ENCODE measurements at regions not wholly inside any gene's neighbourhood (a gene's known extent, or its start where the extent isn't known, plus 50 kb on each side); places are given as distances from the start of the nearest gene placed in this dataset.

DNA sequence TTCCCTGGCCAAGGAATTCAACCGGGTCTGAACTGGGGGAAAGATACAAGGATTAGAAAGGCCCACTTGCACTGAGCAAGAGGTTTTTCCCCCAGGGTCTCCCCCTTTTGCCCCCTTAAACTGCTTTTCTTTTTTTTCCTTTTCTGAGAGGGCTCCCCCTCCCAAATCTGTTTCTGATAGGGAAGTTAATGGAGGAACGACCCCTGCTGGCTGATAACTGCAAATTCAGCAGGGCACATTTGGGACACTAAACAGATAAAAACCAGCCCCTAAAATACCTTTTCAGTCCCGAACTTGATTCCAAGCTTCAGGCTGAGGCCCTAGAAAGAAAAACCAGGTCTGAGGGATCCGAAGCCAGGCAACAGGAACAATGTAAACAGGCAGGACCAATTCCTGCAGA lies 1012.4 kb upstream of the CRIM1 start:
- Histone ChIP-seq H3K27ac (replicated peaks) (no peak overlapping the region), H3K27me3 (ENCODE audit: low read depth) (no peaks in the 10 kb centered on the region), H3K4me3 (no peak overlapping the region), H3K36me3 (no peaks in the 10 kb centered on the region), H3K4me1 (no peaks in the 10 kb centered on the region), H3K9me3 (replicated peaks) (peaks cover 16% of the 10 kb centered on the region)
- TF ChIP-seq, protein P1, sequence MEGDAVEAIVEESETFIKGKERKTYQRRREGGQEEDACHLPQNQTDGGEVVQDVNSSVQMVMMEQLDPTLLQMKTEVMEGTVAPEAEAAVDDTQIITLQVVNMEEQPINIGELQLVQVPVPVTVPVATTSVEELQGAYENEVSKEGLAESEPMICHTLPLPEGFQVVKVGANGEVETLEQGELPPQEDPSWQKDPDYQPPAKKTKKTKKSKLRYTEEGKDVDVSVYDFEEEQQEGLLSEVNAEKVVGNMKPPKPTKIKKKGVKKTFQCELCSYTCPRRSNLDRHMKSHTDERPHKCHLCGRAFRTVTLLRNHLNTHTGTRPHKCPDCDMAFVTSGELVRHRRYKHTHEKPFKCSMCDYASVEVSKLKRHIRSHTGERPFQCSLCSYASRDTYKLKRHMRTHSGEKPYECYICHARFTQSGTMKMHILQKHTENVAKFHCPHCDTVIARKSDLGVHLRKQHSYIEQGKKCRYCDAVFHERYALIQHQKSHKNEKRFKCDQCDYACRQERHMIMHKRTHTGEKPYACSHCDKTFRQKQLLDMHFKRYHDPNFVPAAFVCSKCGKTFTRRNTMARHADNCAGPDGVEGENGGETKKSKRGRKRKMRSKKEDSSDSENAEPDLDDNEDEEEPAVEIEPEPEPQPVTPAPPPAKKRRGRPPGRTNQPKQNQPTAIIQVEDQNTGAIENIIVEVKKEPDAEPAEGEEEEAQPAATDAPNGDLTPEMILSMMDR (IDR thresholded peaks at IDR 0.05; ENCODE audit: borderline replicate concordance) = no peak
- intact Hi-C loops (cut with micrococcal nuclease) = no loop called here
- no peak for DNase-seq

DNA sequence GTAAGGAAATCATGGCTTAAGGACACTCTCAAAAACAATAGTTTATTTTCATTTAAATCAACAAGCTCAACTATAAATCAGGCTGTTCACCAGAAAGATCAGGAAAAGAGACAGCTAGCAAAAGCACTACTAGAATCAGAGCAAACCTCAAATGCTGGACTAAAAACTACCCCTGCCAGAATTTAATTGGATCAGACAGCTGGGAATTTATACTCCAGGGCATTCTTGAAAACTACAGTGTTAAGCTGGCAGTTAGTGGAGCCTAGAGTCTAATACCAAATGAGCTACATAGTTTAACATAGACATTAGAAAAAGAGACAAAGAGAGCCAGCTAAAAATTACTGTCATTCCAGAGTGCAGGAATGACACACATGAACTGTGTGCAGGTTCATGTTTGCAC lies 1016.4 kb upstream of the CRIM1 start:
- no peaks in the 10 kb centered on the region for H3K4me1 ChIP-seq
- peaks cover 16% of the 10 kb centered on the region for H3K9me3 ChIP-seq (replicated peaks)
- TF ChIP-seq, protein P1 (IDR thresholded peaks at IDR 0.05; ENCODE audit: borderline replicate concordance) = no peak
- no peaks in the 10 kb centered on the region for H3K27me3 ChIP-seq (ENCODE audit: low read depth)
- no peak for DNase-seq
- H3K4me3 ChIP-seq = no peak overlapping the region
- H3K27ac ChIP-seq (replicated peaks) = no peak overlapping the region
- intact Hi-C loops (cut with micrococcal nuclease) = no loop called here
- H3K36me3 ChIP-seq = no peaks in the 10 kb centered on the region

DNA sequence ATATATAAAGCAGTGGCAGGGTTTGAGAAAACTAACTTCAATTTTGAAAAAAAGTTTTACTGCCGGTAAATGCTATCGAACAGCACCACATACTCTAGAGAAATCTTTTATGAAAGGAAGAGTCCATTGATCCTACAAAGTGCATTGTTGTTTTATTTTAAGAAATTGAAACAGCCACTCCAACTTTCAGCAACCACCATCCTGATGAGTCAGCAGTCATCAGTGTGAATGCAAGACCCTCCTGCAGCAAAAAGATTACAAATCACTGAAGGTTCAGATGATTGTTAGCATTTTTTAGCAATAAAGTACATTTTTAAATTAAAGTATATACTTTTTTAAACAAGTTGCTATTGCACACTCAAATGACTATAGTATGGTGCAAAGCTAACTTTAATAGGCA lies 1017.7 kb upstream of the CRIM1 start:
- Histone ChIP-seq H3K4me3 (no peak overlapping the region), H3K4me1 (no peaks in the 10 kb centered on the region), H3K27me3 (ENCODE audit: low read depth) (no peaks in the 10 kb centered on the region), H3K27ac (replicated peaks) (no peak overlapping the region), H3K36me3 (no peaks in the 10 kb centered on the region), H3K9me3 (replicated peaks) (peaks cover 11% of the 10 kb centered on the region)
- TF ChIP-seq, protein P1 (IDR thresholded peaks at IDR 0.05; ENCODE audit: borderline replicate concordance) = no peak
- intact Hi-C loops (cut with micrococcal nuclease) = no loop called here
- no peak for DNase-seq

DNA sequence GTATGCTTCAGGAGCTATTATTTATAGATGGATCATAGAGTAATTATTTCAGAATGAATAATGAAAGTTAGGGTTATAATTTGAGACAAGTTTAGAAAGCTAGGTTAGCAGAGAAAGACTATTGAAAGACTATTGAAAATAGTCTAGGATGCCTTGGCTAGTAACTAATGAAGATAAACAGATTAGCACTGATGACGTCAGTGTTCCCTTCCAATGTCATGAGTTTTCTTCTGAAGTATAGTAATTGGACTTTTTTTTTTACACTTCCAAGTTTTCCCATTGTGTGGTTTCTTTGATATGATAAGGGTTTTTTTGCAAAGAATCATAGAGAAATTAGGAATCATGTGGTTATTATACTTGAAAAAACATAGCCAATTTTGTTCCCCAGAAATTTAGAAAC lies 1041.5 kb upstream of the CRIM1 start:
- Histone ChIP-seq H3K9me3 (replicated peaks) (no peaks in the 10 kb centered on the region), H3K4me1 (no peaks in the 10 kb centered on the region), H3K27ac (replicated peaks) (no peak overlapping the region), H3K36me3 (no peaks in the 10 kb centered on the region), H3K4me3 (no peak overlapping the region), H3K27me3 (ENCODE audit: low read depth) (no peaks in the 10 kb centered on the region)
- TF ChIP-seq, protein P1 (IDR thresholded peaks at IDR 0.05; ENCODE audit: borderline replicate concordance) = no peak
- DNase-seq = no peak
- intact Hi-C loops (cut with micrococcal nuclease) = no loop called here

DNA sequence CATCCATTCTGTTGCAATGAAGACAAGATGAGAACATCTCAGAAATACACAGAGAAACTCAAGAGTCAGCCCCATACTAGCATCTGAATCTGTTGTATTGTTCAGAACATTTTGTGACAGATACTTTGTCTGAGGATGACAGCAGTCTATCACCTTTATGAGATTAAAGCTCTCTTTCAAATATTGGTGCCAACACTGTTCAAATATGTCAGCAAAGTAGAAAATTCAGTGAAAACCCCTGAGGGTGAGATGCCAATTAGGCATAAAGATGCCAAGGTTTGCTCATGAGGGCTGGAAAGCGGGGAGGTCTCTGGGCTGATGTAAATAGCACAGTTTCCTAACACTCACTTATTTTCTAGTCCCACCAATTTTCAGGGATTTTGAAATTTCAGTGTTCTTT lies 1054.2 kb upstream of the CRIM1 start:
- TF ChIP-seq, protein P1 (IDR thresholded peaks at IDR 0.05; ENCODE audit: borderline replicate concordance) = no peak
- no peak overlapping the region for H3K27ac ChIP-seq (replicated peaks)
- intact Hi-C loops (cut with micrococcal nuclease) = no loop called here

DNA sequence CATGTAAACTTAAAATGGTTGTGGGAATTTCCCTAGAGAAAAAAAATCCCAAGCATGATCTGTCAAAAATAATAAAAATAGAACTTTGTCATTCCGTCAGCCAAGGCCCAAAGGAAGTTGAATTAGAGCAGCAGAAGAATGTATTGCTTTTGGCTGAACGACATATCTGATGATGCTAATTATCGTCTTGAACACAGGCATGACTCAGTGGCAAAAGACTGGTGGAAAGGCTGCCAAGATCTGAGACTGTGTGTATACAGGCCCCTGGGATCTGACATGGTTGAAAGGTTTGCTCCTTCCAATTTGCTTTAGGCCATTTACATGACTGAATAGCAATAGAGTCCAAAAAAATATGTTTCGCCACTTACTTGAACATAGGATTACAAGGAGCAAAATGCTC lies 1057.1 kb upstream of the CRIM1 start:
- TF ChIP-seq, protein P1 (IDR thresholded peaks at IDR 0.05; ENCODE audit: borderline replicate concordance) = no peak
- Histone ChIP-seq H3K27ac (replicated peaks) (no peak overlapping the region), H3K36me3 (no peaks in the 10 kb centered on the region), H3K9me3 (replicated peaks) (peaks cover 9% of the 10 kb centered on the region), H3K4me3 (no peak overlapping the region), H3K27me3 (ENCODE audit: low read depth) (no peaks in the 10 kb centered on the region), H3K4me1 (no peaks in the 10 kb centered on the region)
- DNase-seq = no peak
- intact Hi-C loops (cut with micrococcal nuclease) = no loop called here

More for the DNA sequence above, 1054.2 kb upstream of the CRIM1 start:
- Histone ChIP-seq H3K9me3 (replicated peaks) (no peaks in the 10 kb centered on the region), H3K36me3 (no peaks in the 10 kb centered on the region), H3K4me1 (no peaks in the 10 kb centered on the region), H3K27me3 (ENCODE audit: low read depth) (no peaks in the 10 kb centered on the region), H3K4me3 (no peak overlapping the region)
- no peak for DNase-seq

Data from left ventricle myocardium inferior (tissue), 1 donor.